ENCODE measurements at regions not wholly inside any gene's neighbourhood (a gene's known extent, or its start where the extent isn't known, plus 50 kb on each side); places are given as distances from the start of the nearest gene placed in this dataset.
"Not testable (repeated sequence)": the region's sequence is repeated elsewhere in the genome, so short reads cannot be mapped to it uniquely, and the experiment has no call there.

DNA sequence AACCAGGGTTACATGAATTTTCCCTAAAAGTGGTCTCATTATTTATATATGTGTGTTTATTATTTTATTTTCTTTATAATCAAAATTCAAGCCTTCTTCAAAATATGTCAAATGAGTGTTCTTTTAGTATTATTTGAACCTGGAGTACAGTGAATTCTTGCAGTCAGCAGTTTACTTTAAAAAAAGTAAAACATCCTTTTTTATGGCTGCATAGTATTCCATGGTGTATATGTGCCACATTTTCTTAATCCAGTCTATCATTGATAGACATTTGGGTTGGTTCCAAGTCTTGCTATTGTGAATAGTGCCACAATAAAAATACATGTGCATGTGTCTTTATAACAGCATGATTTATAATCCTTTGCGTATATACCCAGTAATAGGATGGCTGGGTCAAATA, 920.9 kb downstream of the DNAJB9 start:
- H3K36me3 ChIP-seq (ENCODE audit: control insufficient read depth in 2 of 2, insufficient read depth in 2 of 2, low read length in 1 of 2); H3K27me3 ChIP-seq (ENCODE audit: control insufficient read depth in 2 of 2, insufficient read depth in 1 of 2, low read length in 1 of 2); DNase-seq (ENCODE audit: low read depth in 6 of 9, low spot score in 9 of 9); H3K9me3 ChIP-seq (ENCODE audit: control insufficient read depth in 2 of 2, insufficient read depth in 1 of 2, low read length in 1 of 2); H3K27ac ChIP-seq (ENCODE audit: low read depth in 1 of 2, low read length in 1 of 2); H3K4me3 ChIP-seq (ENCODE audit: low read length in 2 of 2); H3K4me1 ChIP-seq (ENCODE audit: control insufficient read depth in 2 of 2, insufficient read depth in 2 of 2, low read length in 2 of 2): not testable (repeated sequence)
- 90% methylated on average over 1 of the region's 1 CpG for WGBS

GRCh38 chr7:109497053-109497452, 927.4 kb downstream of the DNAJB9 start:
- 90% methylated on average over 5 of the region's 5 CpGs for WGBS
- Histone ChIP-seq H3K4me3 (ENCODE audit: low read length in 2 of 2) (no peak overlapping the region), H3K4me1 (ENCODE audit: control insufficient read depth in 2 of 2, insufficient read depth in 2 of 2, low read length in 2 of 2) (no peaks in the 10 kb centered on the region), H3K36me3 (ENCODE audit: control insufficient read depth in 2 of 2, insufficient read depth in 2 of 2, low read length in 1 of 2) (no peaks in the 10 kb centered on the region), H3K27ac (ENCODE audit: low read depth in 1 of 2, low read length in 1 of 2) (no peak overlapping the region), H3K27me3 (ENCODE audit: control insufficient read depth in 2 of 2, insufficient read depth in 1 of 2, low read length in 1 of 2) (no peaks in the 10 kb centered on the region), H3K9me3 (ENCODE audit: control insufficient read depth in 2 of 2, insufficient read depth in 1 of 2, low read length in 1 of 2) (no peaks in the 10 kb centered on the region)
- DNase-seq (ENCODE audit: low read depth in 6 of 9, low spot score in 9 of 9): no peak

DNA sequence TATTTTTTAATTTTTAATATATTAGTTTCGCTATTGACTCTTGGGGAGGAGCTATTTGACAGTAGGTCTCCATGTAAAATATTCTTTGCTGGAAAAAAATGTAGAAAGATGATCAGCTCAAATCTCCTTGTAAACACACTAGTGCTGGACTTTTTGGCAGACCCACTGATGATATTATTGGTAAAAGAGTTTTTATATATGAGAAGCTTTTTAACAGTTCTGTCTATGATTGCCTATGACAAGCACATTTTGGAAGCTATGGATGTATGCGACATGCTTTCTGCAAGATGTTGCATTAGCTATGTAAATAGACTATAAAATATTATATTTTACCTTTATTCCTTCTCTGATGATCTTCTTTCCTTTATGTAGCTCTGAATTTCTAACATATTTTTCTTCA, 928.5 kb downstream of the DNAJB9 start:
- Histone ChIP-seq H3K36me3 (ENCODE audit: control insufficient read depth in 2 of 2, insufficient read depth in 2 of 2, low read length in 1 of 2) (no peaks in the 10 kb centered on the region), H3K4me3 (ENCODE audit: low read length in 2 of 2) (no peak overlapping the region), H3K9me3 (ENCODE audit: control insufficient read depth in 2 of 2, insufficient read depth in 1 of 2, low read length in 1 of 2) (no peaks in the 10 kb centered on the region), H3K27me3 (ENCODE audit: control insufficient read depth in 2 of 2, insufficient read depth in 1 of 2, low read length in 1 of 2) (no peaks in the 10 kb centered on the region), H3K27ac (ENCODE audit: low read depth in 1 of 2, low read length in 1 of 2) (no peak overlapping the region), H3K4me1 (ENCODE audit: control insufficient read depth in 2 of 2, insufficient read depth in 2 of 2, low read length in 2 of 2) (no peaks in the 10 kb centered on the region)
- WGBS: 87% methylated on average over 2 of the region's 2 CpGs
- DNase-seq (ENCODE audit: low read depth in 6 of 9, low spot score in 9 of 9): no peak

DNA sequence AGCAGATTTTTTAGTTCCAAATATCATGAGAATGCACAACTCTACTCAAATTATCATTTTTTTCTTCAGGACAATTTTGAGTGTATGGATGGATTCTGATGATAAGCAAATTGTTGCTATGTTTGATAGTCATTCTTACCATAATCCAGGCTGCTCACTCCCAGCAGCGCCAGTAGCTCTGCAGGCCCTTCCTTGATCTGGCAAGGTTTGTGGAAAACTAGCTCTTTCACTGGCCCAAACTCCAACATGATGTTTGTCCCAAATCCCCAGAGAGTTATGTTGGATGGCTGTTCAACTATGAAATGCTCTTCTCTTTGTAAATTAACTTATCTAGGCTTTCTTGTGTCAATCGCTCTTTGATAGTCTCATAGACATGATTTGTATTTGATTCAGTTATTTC, 933.7 kb downstream of the DNAJB9 start:
- H3K36me3 ChIP-seq (ENCODE audit: control insufficient read depth in 2 of 2, insufficient read depth in 2 of 2, low read length in 1 of 2): no peaks in the 10 kb centered on the region
- no peak overlapping the region for H3K27ac ChIP-seq (ENCODE audit: low read depth in 1 of 2, low read length in 1 of 2)
- WGBS: 96% methylated on average over 2 of the region's 2 CpGs
- H3K27me3 ChIP-seq (ENCODE audit: control insufficient read depth in 2 of 2, insufficient read depth in 1 of 2, low read length in 1 of 2): no peaks in the 10 kb centered on the region
- DNase-seq (ENCODE audit: low read depth in 6 of 9, low spot score in 9 of 9): no peak
- no peak overlapping the region for H3K4me3 ChIP-seq (ENCODE audit: low read length in 2 of 2)
- H3K4me1 ChIP-seq (ENCODE audit: control insufficient read depth in 2 of 2, insufficient read depth in 2 of 2, low read length in 2 of 2): no peaks in the 10 kb centered on the region
- H3K9me3 ChIP-seq (ENCODE audit: control insufficient read depth in 2 of 2, insufficient read depth in 1 of 2, low read length in 1 of 2): peaks cover 0 to 4% of the 10 kb centered on the region in 2 donors

GRCh38 chr7:109522585-109522984, 952.9 kb downstream of the DNAJB9 start:
- H3K27me3 ChIP-seq (ENCODE audit: control insufficient read depth in 2 of 2, insufficient read depth in 1 of 2, low read length in 1 of 2): no peaks in the 10 kb centered on the region
- H3K36me3 ChIP-seq (ENCODE audit: control insufficient read depth in 2 of 2, insufficient read depth in 2 of 2, low read length in 1 of 2): no peaks in the 10 kb centered on the region
- H3K9me3 ChIP-seq (ENCODE audit: control insufficient read depth in 2 of 2, insufficient read depth in 1 of 2, low read length in 1 of 2): no peaks in the 10 kb centered on the region
- WGBS: 56% methylated on average over 4 of the region's 4 CpGs
- no peaks in the 10 kb centered on the region for H3K4me1 ChIP-seq (ENCODE audit: control insufficient read depth in 2 of 2, insufficient read depth in 2 of 2, low read length in 2 of 2)
- DNase-seq (ENCODE audit: low read depth in 6 of 9, low spot score in 9 of 9): no peak
- no peak overlapping the region for H3K27ac ChIP-seq (ENCODE audit: low read depth in 1 of 2, low read length in 1 of 2)
- H3K4me3 ChIP-seq (ENCODE audit: low read length in 2 of 2): no peak overlapping the region

DNA sequence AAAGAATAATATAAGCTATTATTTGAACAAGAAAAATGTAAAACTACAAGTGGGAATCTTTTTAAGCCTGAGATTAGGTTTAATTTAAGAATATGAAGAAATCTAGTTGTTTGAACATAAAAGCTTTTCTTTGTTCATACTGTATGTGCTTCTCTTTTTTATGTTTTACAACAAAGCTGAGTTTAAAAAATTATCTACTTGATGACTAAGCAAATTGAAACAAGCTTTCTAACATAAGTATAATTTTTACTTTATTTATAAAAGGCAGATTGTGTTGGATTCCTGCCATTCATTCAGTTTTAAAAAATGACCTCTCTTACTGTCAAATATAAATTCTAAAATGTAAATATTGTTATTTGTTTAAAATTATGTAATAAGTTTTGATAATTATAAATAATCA, 958.2 kb downstream of the DNAJB9 start:
- no peaks in the 10 kb centered on the region for H3K36me3 ChIP-seq (ENCODE audit: control insufficient read depth in 2 of 2, insufficient read depth in 2 of 2, low read length in 1 of 2)
- DNase-seq (ENCODE audit: low read depth in 6 of 9, low spot score in 9 of 9): no peak
- H3K4me3 ChIP-seq (ENCODE audit: low read length in 2 of 2): no peak overlapping the region
- H3K27ac ChIP-seq (ENCODE audit: low read depth in 1 of 2, low read length in 1 of 2): no peak overlapping the region
- no peaks in the 10 kb centered on the region for H3K9me3 ChIP-seq (ENCODE audit: control insufficient read depth in 2 of 2, insufficient read depth in 1 of 2, low read length in 1 of 2)
- no peaks in the 10 kb centered on the region for H3K4me1 ChIP-seq (ENCODE audit: control insufficient read depth in 2 of 2, insufficient read depth in 2 of 2, low read length in 2 of 2)
- no peaks in the 10 kb centered on the region for H3K27me3 ChIP-seq (ENCODE audit: control insufficient read depth in 2 of 2, insufficient read depth in 1 of 2, low read length in 1 of 2)

GRCh38 chr7:109529712-109530111, 960.0 kb downstream of the DNAJB9 start:
- H3K36me3 ChIP-seq (ENCODE audit: control insufficient read depth in 2 of 2, insufficient read depth in 2 of 2, low read length in 1 of 2): no peaks in the 10 kb centered on the region
- H3K4me1 ChIP-seq (ENCODE audit: control insufficient read depth in 2 of 2, insufficient read depth in 2 of 2, low read length in 2 of 2): no peaks in the 10 kb centered on the region
- no peak for DNase-seq (ENCODE audit: low read depth in 6 of 9, low spot score in 9 of 9)
- 94% methylated on average over 4 of the region's 4 CpGs for WGBS
- no peak overlapping the region for H3K4me3 ChIP-seq (ENCODE audit: low read length in 2 of 2)
- H3K27me3 ChIP-seq (ENCODE audit: control insufficient read depth in 2 of 2, insufficient read depth in 1 of 2, low read length in 1 of 2): no peaks in the 10 kb centered on the region
- H3K27ac ChIP-seq (ENCODE audit: low read depth in 1 of 2, low read length in 1 of 2): no peak overlapping the region
- H3K9me3 ChIP-seq (ENCODE audit: control insufficient read depth in 2 of 2, insufficient read depth in 1 of 2, low read length in 1 of 2): no peaks in the 10 kb centered on the region

DNA sequence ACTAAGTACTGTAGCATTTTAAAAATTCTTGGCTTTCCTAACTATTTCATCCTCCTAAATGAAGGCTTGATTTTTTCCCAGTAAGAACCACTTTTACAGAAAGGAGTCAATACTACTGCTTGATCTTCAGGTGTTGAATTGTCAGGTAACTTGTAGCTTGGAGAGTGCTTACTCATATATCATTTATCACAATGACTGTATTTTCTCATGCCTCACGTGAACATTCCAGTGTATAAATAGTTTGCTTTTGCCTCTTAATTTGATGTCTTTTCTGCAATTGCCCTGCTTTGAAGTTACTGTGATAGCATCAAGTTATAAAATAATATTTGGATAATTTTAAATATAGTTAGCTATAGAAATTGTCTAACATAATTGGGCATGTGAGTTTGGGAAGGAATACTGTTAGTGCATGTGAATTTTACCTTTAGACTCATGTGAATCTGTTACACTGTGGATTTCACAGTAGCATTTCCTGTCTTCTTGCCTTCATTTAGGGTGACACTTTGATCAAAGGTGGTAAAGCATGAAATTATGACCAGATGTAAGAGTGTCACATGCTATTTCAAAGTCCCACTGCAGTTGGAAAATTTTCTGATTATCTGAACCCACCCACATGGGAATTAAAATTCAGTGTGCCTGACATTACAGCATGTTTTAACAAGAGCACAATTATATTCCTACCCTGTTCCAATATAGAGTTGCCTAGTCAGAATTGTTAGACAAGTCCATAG, 962.8 kb downstream of the DNAJB9 start:
- Histone ChIP-seq H3K27ac (ENCODE audit: low read depth in 1 of 2, low read length in 1 of 2) (no peak overlapping the region), H3K4me1 (ENCODE audit: control insufficient read depth in 2 of 2, insufficient read depth in 2 of 2, low read length in 2 of 2) (no peaks in the 10 kb centered on the region), H3K4me3 (ENCODE audit: low read length in 2 of 2) (no peak overlapping the region), H3K9me3 (ENCODE audit: control insufficient read depth in 2 of 2, insufficient read depth in 1 of 2, low read length in 1 of 2) (no peaks in the 10 kb centered on the region), H3K27me3 (ENCODE audit: control insufficient read depth in 2 of 2, insufficient read depth in 1 of 2, low read length in 1 of 2) (no peaks in the 10 kb centered on the region), H3K36me3 (ENCODE audit: control insufficient read depth in 2 of 2, insufficient read depth in 2 of 2, low read length in 1 of 2) (no peaks in the 10 kb centered on the region)
- DNase-seq (ENCODE audit: low read depth in 6 of 9, low spot score in 9 of 9): no peak
- WGBS: 91% methylated on average over 1 of the region's 1 CpG

DNA sequence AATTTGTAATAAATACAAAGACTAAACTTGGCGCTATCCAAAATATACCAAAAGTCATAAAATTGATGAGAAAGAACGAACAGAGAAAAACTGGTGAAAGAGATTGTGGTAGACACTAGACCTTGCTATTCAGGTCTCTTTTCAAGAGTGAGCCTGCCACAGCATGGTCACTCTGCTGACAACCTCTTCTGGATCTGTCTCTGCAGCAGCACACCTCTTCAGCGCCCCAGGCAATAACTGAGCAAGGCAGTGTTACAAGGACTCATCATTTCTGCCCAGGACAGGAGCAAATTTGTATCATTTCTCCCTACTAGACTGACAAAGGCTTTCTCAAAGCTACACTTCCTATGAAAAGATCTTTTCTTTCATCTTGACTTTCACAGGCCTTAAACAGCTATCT, 976.0 kb downstream of the DNAJB9 start:
- 59% methylated on average over 3 of the region's 3 CpGs for WGBS
- H3K4me3 ChIP-seq (ENCODE audit: low read length in 2 of 2): no peak overlapping the region
- no peak overlapping the region for H3K27ac ChIP-seq (ENCODE audit: low read depth in 1 of 2, low read length in 1 of 2)
- no peak for DNase-seq (ENCODE audit: low read depth in 6 of 9, low spot score in 9 of 9)
- no peaks in the 10 kb centered on the region for H3K27me3 ChIP-seq (ENCODE audit: control insufficient read depth in 2 of 2, insufficient read depth in 1 of 2, low read length in 1 of 2)
- H3K9me3 ChIP-seq (ENCODE audit: control insufficient read depth in 2 of 2, insufficient read depth in 1 of 2, low read length in 1 of 2): no peaks in the 10 kb centered on the region
- no peaks in the 10 kb centered on the region for H3K4me1 ChIP-seq (ENCODE audit: control insufficient read depth in 2 of 2, insufficient read depth in 2 of 2, low read length in 2 of 2)
- no peaks in the 10 kb centered on the region for H3K36me3 ChIP-seq (ENCODE audit: control insufficient read depth in 2 of 2, insufficient read depth in 2 of 2, low read length in 1 of 2)
